PC-3 (cell line): ENCODE measurements at regions not wholly inside any gene's neighbourhood (a gene's known extent, or its start where the extent isn't known, plus 50 kb on each side); places are given as distances from the start of the nearest gene placed in this dataset.

Experiments
- ATAC-seq: fragments of 200-7000 bp; cut with Tn5 transposase; 2 replicates; pipeline ENCODE4 v1.9.1; 2020; ENCODE audit warnings: mild to moderate bottlenecking, moderate library complexity
- BruUV-seq: library from RNA; stranded (reverse); fragments of 400-500 nt; replicated peaks from 2 replicates; lab custom pipeline; 2021; lab: Mats Ljungman, UMichigan
- CTCF ChIA-PET: fragments of 300-600 bp; sonication (Branson Sonifier 250); formaldehyde crosslinking; loops from one replicate; lab custom pipeline; 2022; ENCODE audit warnings: antibody characterized with exemption; lab: Charles Lee
- POLR2A ChIA-PET: fragments of 300-600 bp; sonication (Branson Sonifier 250); formaldehyde crosslinking; loops from one replicate; lab custom pipeline; 2022; ENCODE audit warnings: antibody characterized with exemption; ENCODE audit not compliant: unreplicated experiment; lab: Charles Lee
- DNase-seq: peaks from one replicate; pipeline ENCODE4 v3.0.0-alpha.2; 2015
- H2AFZ ChIP-seq: fragments of 300-600 bp; sonication (generic); 2 replicates; pipeline ENCODE4 v1.6.0; 2016; ENCODE audit warnings: antibody characterized with exemption, low read length
- H3F3A ChIP-seq: fragments of 300-600 bp; sonication (generic); one replicate; pipeline ENCODE4 v1.6.0; 2017; ENCODE audit warnings: antibody characterized with exemption, low read length, control low read depth, mild to moderate bottlenecking; ENCODE audit not compliant: unreplicated experiment
- H3K27ac ChIP-seq: fragments of 300-600 bp; sonication (generic); 2 replicates; pipeline ENCODE4 v1.5.1; 2016; ENCODE audit warnings: mild to moderate bottlenecking, low read length
- H3K27me3 ChIP-seq: fragments of 300-600 bp; sonication (generic); 2 replicates; pipeline ENCODE4 v1.6.1; 2016; ENCODE audit warnings: low read length, mixed read lengths
- H3K36me3 ChIP-seq: fragments of 300-600 bp; sonication (generic); 2 replicates; pipeline ENCODE4 v1.6.1; 2016; ENCODE audit warnings: low read depth, mixed run types, low read length, mixed read lengths
- H3K4me1 ChIP-seq: fragments of 300-600 bp; sonication (generic); 2 replicates; pipeline ENCODE4 v1.5.1; 2016; ENCODE audit warnings: low read length; ENCODE audit not compliant: insufficient read depth
- H3K4me2 ChIP-seq: fragments of 300-600 bp; sonication (generic); 2 replicates; pipeline ENCODE4 v1.6.0; 2016; ENCODE audit warnings: low read length
- H3K4me3 ChIP-seq: fragments of 300-600 bp; sonication (generic); 2 replicates; pipeline ENCODE4 v1.5.1; 2016; ENCODE audit warnings: mild to moderate bottlenecking, low read length, mixed read lengths
- H3K79me2 ChIP-seq: fragments of 300-600 bp; sonication (generic); 2 replicates; pipeline ENCODE4 v1.6.1; 2017; ENCODE audit warnings: low read length, mixed read lengths
- H3K9ac ChIP-seq: fragments of 300-600 bp; sonication (generic); 2 replicates; pipeline ENCODE4 v1.6.0; 2016; ENCODE audit warnings: mild to moderate bottlenecking, low read length
- H3K9me2 ChIP-seq: fragments of 300-600 bp; sonication (generic); replicated peaks from 2 replicates; pipeline ENCODE4 v1.6.1; 2016; ENCODE audit warnings: mixed run types, low read length, mixed read lengths
- H3K9me3 ChIP-seq: fragments of 300-600 bp; sonication (generic); 2 replicates; pipeline ENCODE4 v1.6.1; 2016; ENCODE audit warnings: low read length, mixed read lengths
- H4K20me1 ChIP-seq: fragments of 300-600 bp; sonication (generic); 2 replicates; pipeline ENCODE4 v1.6.1; 2016; ENCODE audit warnings: low read length, mixed read lengths
- EZH2 ChIP-seq: fragments of 300-600 bp; sonication (generic); IDR thresholded peaks from one replicate; pipeline ENCODE4 v1.6.1; 2017; ENCODE audit warnings: antibody characterized with exemption, mild to moderate bottlenecking, low read length; ENCODE audit not compliant: unreplicated experiment
- EZH2phosphoT487 ChIP-seq: fragments of 300-600 bp; sonication (generic); IDR thresholded peaks from 2 replicates; pipeline ENCODE4 v1.6.1; 2018; ENCODE audit warnings: mild to moderate bottlenecking, antibody characterized with exemption, low read length, borderline replicate concordance
- intact Hi-C: fragments of 100-400 bp; cut with micrococcal nuclease; formaldehyde crosslinking; loops from 2 replicates; pipeline ENCODE4 v1.9.0; 2023
- TF ChIP-seq, protein P1 (sequence below): fragments of 300-600 bp; sonication (generic); conservative IDR thresholded peaks from 2 replicates; pipeline ENCODE4 v1.5.1; 2017; ENCODE audit warnings: antibody characterized with exemption, low read depth, mild to moderate bottlenecking, low read length

DNA sequence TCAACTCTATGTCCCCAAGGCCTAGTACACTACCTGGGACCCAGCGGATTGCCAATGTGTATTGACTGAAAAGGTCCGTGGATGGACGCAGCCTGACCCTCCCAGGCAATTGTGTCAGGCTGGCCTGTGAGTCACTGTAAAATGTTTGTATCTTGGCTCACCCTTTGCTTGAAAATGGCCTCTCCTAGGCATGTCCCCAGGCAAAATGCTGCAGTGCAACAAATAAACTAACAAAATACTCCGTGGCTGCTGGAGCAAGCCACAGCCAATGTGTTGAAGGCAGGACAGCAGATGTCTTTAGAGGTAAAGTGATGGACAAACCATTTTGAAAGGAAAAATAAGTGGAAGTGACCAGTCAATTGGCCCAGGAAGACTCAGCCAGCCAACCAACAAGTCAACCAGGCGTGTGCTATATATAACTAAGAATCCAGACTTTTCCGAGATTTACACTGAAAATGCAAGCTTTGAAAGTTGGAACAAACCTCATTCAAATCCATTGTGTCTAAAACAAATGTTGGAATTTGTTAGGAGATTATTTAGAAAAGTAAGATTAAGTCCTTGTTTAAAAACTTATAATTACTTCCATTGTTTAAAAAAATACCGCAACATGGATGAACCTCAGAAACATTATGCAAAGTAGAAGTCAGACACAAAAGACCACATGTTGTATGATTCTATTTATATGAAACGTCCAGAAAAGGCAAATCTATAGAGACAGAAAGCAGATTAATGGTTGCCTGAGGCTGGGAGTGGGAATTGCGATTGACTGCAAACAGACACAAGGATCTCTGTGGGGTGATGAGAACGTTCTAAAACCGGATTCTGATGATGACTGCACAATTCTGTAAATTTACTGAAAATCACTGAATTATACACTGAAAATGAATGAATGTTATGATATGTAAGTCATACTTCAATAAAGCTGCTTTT lies 191.2 kb downstream of the TLE3 start:
- BruUV-seq: no TSS peak

DNA sequence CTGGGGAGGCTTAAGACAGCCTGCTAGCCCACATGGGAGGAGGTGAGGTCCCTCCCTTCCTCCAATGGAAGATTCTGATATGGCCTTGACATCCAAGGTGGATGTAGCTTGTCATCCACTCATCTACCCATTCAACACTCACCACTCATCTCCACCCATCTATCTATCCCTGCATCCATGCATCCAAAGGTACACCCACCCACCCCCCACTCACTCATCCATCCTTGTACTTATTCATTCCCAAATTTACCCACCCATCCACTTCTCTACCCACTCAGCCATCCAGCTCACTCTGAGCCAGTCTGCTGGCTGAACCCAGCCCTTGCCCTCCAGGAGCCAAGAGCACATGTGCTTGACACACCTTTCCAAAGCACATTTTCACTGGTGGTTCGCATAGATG lies 189.7 kb downstream of the TLE3 start:
- ATAC-seq (no peak), DNase-seq (no peak)
- Histone ChIP-seq H3K79me2 (no peaks in the 10 kb centered on the region), H3K4me2 (no peak overlapping the region), H3K9me3 (no peaks in the 10 kb centered on the region), H3F3A (no peaks in the 10 kb centered on the region), H3K27me3 (no peaks in the 10 kb centered on the region), H3K9me2 (no peaks in the 10 kb centered on the region), H3K36me3 (no peaks in the 10 kb centered on the region), H3K9ac (no peak overlapping the region), H4K20me1 (no peaks in the 10 kb centered on the region), H3K27ac (no peak overlapping the region), H3K4me1 (peaks cover 6% of the 10 kb centered on the region; the same call in 1 of the 2 replicates), H3K4me3 (no peak overlapping the region), H2AFZ (no peak overlapping the region)
- TF ChIP-seq, protein P1, sequence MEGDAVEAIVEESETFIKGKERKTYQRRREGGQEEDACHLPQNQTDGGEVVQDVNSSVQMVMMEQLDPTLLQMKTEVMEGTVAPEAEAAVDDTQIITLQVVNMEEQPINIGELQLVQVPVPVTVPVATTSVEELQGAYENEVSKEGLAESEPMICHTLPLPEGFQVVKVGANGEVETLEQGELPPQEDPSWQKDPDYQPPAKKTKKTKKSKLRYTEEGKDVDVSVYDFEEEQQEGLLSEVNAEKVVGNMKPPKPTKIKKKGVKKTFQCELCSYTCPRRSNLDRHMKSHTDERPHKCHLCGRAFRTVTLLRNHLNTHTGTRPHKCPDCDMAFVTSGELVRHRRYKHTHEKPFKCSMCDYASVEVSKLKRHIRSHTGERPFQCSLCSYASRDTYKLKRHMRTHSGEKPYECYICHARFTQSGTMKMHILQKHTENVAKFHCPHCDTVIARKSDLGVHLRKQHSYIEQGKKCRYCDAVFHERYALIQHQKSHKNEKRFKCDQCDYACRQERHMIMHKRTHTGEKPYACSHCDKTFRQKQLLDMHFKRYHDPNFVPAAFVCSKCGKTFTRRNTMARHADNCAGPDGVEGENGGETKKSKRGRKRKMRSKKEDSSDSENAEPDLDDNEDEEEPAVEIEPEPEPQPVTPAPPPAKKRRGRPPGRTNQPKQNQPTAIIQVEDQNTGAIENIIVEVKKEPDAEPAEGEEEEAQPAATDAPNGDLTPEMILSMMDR: no peak
- TF ChIP-seq EZH2: no peak
- TF ChIP-seq EZH2phosphoT487: no peak
- ChIA-PET CTCF (no interaction called here), POLR2A (no interaction called here)
- no TSS peak for BruUV-seq
- intact Hi-C loops: no loop called here

More for the DNA sequence above, 191.2 kb downstream of the TLE3 start:
- H4K20me1 ChIP-seq: no peaks in the 10 kb centered on the region
- H3K27me3 ChIP-seq: no peaks in the 10 kb centered on the region
- H3K9me2 ChIP-seq: no peaks in the 10 kb centered on the region
- H3K27ac ChIP-seq: no peak overlapping the region
- CTCF ChIA-PET: no interaction called here
- no peak overlapping the region for H3K4me3 ChIP-seq
- H3K9ac ChIP-seq: no peak overlapping the region
- POLR2A ChIA-PET: no interaction called here
- H3K4me1 ChIP-seq: peaks cover 6% of the 10 kb centered on the region; the same call in 1 of the 2 replicates
- ATAC-seq (no peak), DNase-seq (peak; percentile 35)
- H2AFZ ChIP-seq: no peak overlapping the region
- no peaks in the 10 kb centered on the region for H3K9me3 ChIP-seq
- TF ChIP-seq EZH2phosphoT487: no peak
- no peak for TF ChIP-seq EZH2
- TF ChIP-seq, protein P1: no peak
- no peak overlapping the region for H3K4me2 ChIP-seq
- no peaks in the 10 kb centered on the region for H3K36me3 ChIP-seq
- intact Hi-C loops: no loop called here
- no peaks in the 10 kb centered on the region for H3K79me2 ChIP-seq
- H3F3A ChIP-seq: no peaks in the 10 kb centered on the region
